HEK293 (cell line): ENCODE measurements at regions not wholly inside any gene's neighbourhood (a gene's known extent, or its start where the extent isn't known, plus 50 kb on each side); places are given as distances from the start of the nearest gene placed in this dataset.

ENCODE experiments used
- CTCF ChIA-PET: fragments of 350-600 bp; formaldehyde crosslinking; extraction: SDS; loops from one replicate; lab custom pipeline; 2021; ENCODE audit warnings: antibody characterized with exemption; lab: Yijun Ruan, JAX
- POLR2A ChIA-PET: fragments of 300-600 bp; formaldehyde crosslinking; extraction: SDS; loops from one replicate; lab custom pipeline; 2020; ENCODE audit warnings: antibody characterized with exemption, inconsistent platforms; lab: Yijun Ruan, JAX
- H3K27ac ChIP-seq: fragments of 200-500 bp; sonication (Bioruptor generic); 2 replicates; pipeline ENCODE4 v1.5.1; 2014; ENCODE audit warnings: low read depth, low read length, control low read depth, inconsistent platforms; ENCODE audit errors: extremely low read depth
- H3K36me3 ChIP-seq, 2 experiments: fragments of 200-500 bp in 1 of 2; sonication (Bioruptor generic) in 1 of 2; 1 replicate in 1 of 2; 2 replicates in 1 of 2; pipeline ENCODE4 v1.5.1; 2014 to 2017; ENCODE audit warnings: inconsistent platforms in 2 of 2, low read length in 2 of 2; ENCODE audit not compliant: control insufficient read depth in 2 of 2, insufficient read depth in 1 of 2
- H3K4me1 ChIP-seq: fragments of 200-500 bp; sonication (Bioruptor generic); 2 replicates; pipeline ENCODE4 v1.5.1; 2014; ENCODE audit warnings: mild to moderate bottlenecking, low read length, inconsistent platforms; ENCODE audit not compliant: control insufficient read depth, insufficient read depth
- H3K4me3 ChIP-seq: 2 replicates; pipeline ENCODE4 v1.5.1; 2011; ENCODE audit warnings: low read depth, mild to moderate bottlenecking, control low read depth, low read length, moderate library complexity
- H3K9me3 ChIP-seq: fragments of 200-500 bp; sonication (Bioruptor generic); 2 replicates; pipeline ENCODE4 v1.5.1; 2014; ENCODE audit warnings: low read depth, low read length, inconsistent platforms; ENCODE audit not compliant: control insufficient read depth, insufficient read depth
- CTCF ChIP-seq: fragments of 450-650 bp; formaldehyde crosslinking; IDR thresholded peaks from 2 replicates; pipeline ENCODE4 v1.5.1; 2016; ENCODE audit warnings: missing biosample characterization, missing genetic modification characterization
- GLI4 ChIP-seq: fragments of 450-650 bp; formaldehyde crosslinking; IDR thresholded peaks from 2 replicates; pipeline ENCODE4 v1.5.1; 2016; ENCODE audit warnings: missing biosample characterization, missing genetic modification characterization
- GLIS2 ChIP-seq: fragments of 450-650 bp; formaldehyde crosslinking; IDR thresholded peaks from 2 replicates; pipeline ENCODE4 v1.5.1; 2016; ENCODE audit warnings: missing biosample characterization, missing genetic modification characterization
- INSM2 ChIP-seq: fragments of 450-650 bp; formaldehyde crosslinking; IDR thresholded peaks from 2 replicates; pipeline ENCODE4 v1.5.1; 2016; ENCODE audit warnings: missing biosample characterization, missing genetic modification characterization
- MYNN ChIP-seq: fragments of 450-650 bp; formaldehyde crosslinking; IDR thresholded peaks from 2 replicates; pipeline ENCODE4 v1.5.1; 2016; ENCODE audit warnings: missing biosample characterization, missing genetic modification characterization, borderline replicate concordance
- SCRT1 ChIP-seq: fragments of 450-650 bp; formaldehyde crosslinking; IDR thresholded peaks from 2 replicates; pipeline ENCODE4 v1.5.1; 2016; ENCODE audit warnings: missing biosample characterization, missing genetic modification characterization, borderline replicate concordance
- SP3 ChIP-seq: fragments of 450-650 bp; formaldehyde crosslinking; IDR thresholded peaks from 2 replicates; pipeline ENCODE4 v1.5.1; 2016; ENCODE audit warnings: missing biosample characterization, missing genetic modification characterization
- TRIM28 ChIP-seq: IDR thresholded peaks from 2 replicates; pipeline ENCODE4 v1.6.1; 2011; ENCODE audit warnings: low read length, control low read depth, borderline replicate concordance
- ZBTB20 ChIP-seq: fragments of 450-650 bp; formaldehyde crosslinking; IDR thresholded peaks from 2 replicates; pipeline ENCODE4 v1.5.1; 2016; ENCODE audit warnings: missing biosample characterization, missing genetic modification characterization
- ZBTB44 ChIP-seq: fragments of 450-650 bp; IDR thresholded peaks from 2 replicates; pipeline ENCODE4 v1.5.1; 2018; ENCODE audit warnings: missing biosample characterization, mild to moderate bottlenecking, missing genetic modification characterization
- ZNF133 ChIP-seq: fragments of 450-650 bp; formaldehyde crosslinking; IDR thresholded peaks from 2 replicates; pipeline ENCODE4 v1.5.1; 2016; ENCODE audit warnings: missing biosample characterization, missing genetic modification characterization
- ZNF169 ChIP-seq: fragments of 450-650 bp; formaldehyde crosslinking; IDR thresholded peaks from 2 replicates; pipeline ENCODE4 v1.5.1; 2016; ENCODE audit warnings: missing biosample characterization, missing genetic modification characterization
- ZNF175 ChIP-seq: fragments of 450-650 bp; formaldehyde crosslinking; IDR thresholded peaks from 2 replicates; pipeline ENCODE4 v1.5.1; 2016; ENCODE audit warnings: missing biosample characterization, missing genetic modification characterization
- ZNF19 ChIP-seq: fragments of 450-650 bp; formaldehyde crosslinking; IDR thresholded peaks from 2 replicates; pipeline ENCODE4; 2016; ENCODE audit warnings: missing biosample characterization, missing genetic modification characterization, low read depth
- ZNF248 ChIP-seq: fragments of 450-650 bp; formaldehyde crosslinking; IDR thresholded peaks from 2 replicates; pipeline ENCODE4 v1.5.1; 2017; ENCODE audit warnings: missing biosample characterization, missing genetic modification characterization
- ZNF311 ChIP-seq: fragments of 450-650 bp; formaldehyde crosslinking; IDR thresholded peaks from 2 replicates; pipeline ENCODE4 v1.5.1; 2017; ENCODE audit warnings: missing biosample characterization, missing genetic modification characterization, borderline replicate concordance
- ZNF394 ChIP-seq: fragments of 450-650 bp; formaldehyde crosslinking; IDR thresholded peaks from 2 replicates; pipeline ENCODE4 v1.5.1; 2016; ENCODE audit warnings: missing biosample characterization, missing genetic modification characterization, mild to moderate bottlenecking, moderate library complexity, borderline replicate concordance
- ZNF510 ChIP-seq: fragments of 450-650 bp; formaldehyde crosslinking; IDR thresholded peaks from 2 replicates; pipeline ENCODE4 v1.5.1; 2018; ENCODE audit warnings: mild to moderate bottlenecking, missing genetic modification characterization, missing biosample characterization; ENCODE audit not compliant: insufficient replicate concordance
- ZNF529 ChIP-seq: fragments of 450-650 bp; formaldehyde crosslinking; IDR thresholded peaks from 2 replicates; pipeline ENCODE4 v1.5.1; 2017; ENCODE audit warnings: missing genetic modification characterization, missing biosample characterization; ENCODE audit not compliant: insufficient replicate concordance
- ZNF548 ChIP-seq: fragments of 450-650 bp; formaldehyde crosslinking; IDR thresholded peaks from 2 replicates; pipeline ENCODE4 v1.5.1; 2016; ENCODE audit warnings: missing biosample characterization, missing genetic modification characterization
- ZNF621 ChIP-seq: fragments of 450-650 bp; formaldehyde crosslinking; IDR thresholded peaks from 2 replicates; pipeline ENCODE4 v1.5.1; 2017; ENCODE audit warnings: missing biosample characterization, missing genetic modification characterization
- ZNF654 ChIP-seq: fragments of 450-650 bp; formaldehyde crosslinking; IDR thresholded peaks from 2 replicates; pipeline ENCODE4 v1.5.1; 2016; ENCODE audit warnings: low read depth, missing biosample characterization, missing genetic modification characterization
- ZNF707 ChIP-seq: fragments of 450-650 bp; formaldehyde crosslinking; IDR thresholded peaks from 2 replicates; pipeline ENCODE4 v1.5.1; 2016; ENCODE audit warnings: missing biosample characterization, missing genetic modification characterization

GRCh38 chr6:91278416-91278815 is 691.5 kb upstream of the MAP3K7 start:
- CTCF ChIA-PET, result interaction anchor here (1.4 to 2.4 kb wide), 2 partner anchors 9 to 197 kb away, joined by 3 to 5 read pairs; no protein-coding TSS in a partner anchor
- no peak overlapping the region for H3K27ac ChIP-seq
- no peaks in the 10 kb centered on the region for H3K36me3 ChIP-seq
- no peak overlapping the region for H3K4me3 ChIP-seq
- TF ChIP-seq ZNF529 (tag by site-specific recombination), result no peak
- no peak for TF ChIP-seq ZNF621 (tag by site-specific recombination)
- TF ChIP-seq ZNF133, result no peak
- TF ChIP-seq ZNF707, result no peak
- no peak for TF ChIP-seq ZNF510 (tag by site-specific recombination)
- TF ChIP-seq GLI4, result no peak
- TF ChIP-seq ZBTB44, result no peak
- TF ChIP-seq, all 188 proteins: peak for 0
- H3K9me3 ChIP-seq, result no peaks in the 10 kb centered on the region
- POLR2A ChIA-PET, result no interaction called here
- H3K4me1 ChIP-seq, result no peaks in the 10 kb centered on the region

GRCh38 chr6:91276315-91276714 is 689.4 kb upstream of the MAP3K7 start:
- CTCF ChIA-PET, result interaction anchor here (0.6 to 1.3 kb wide), 10 partner anchors 12 to 1310 kb away, joined by 3 to 9 read pairs (median 4); no protein-coding TSS in a partner anchor
- POLR2A ChIA-PET, result no interaction called here

More at GRCh38 chr6:91276315-91276714, 689.4 kb upstream of the MAP3K7 start:
- no peak overlapping the region for H3K27ac ChIP-seq
- TF ChIP-seq ZNF394 (tag by site-specific recombination) (no peak), ZNF654 (tag by site-specific recombination) (peak; percentile 32), ZNF311 (no peak), SCRT1 (no peak), ZBTB20 (no peak), ZNF169 (tag by site-specific recombination) (no peak), TRIM28 (no peak), ZNF248 (tag by site-specific recombination) (no peak), ZNF19 (tag by site-specific recombination) (no peak), CTCF (peak; percentile 29; the same call in 1 of the 2 replicates), ZNF510 (tag by site-specific recombination) (no peak), ZNF548 (no peak), ZNF175 (no peak), GLIS2 (tag by site-specific recombination) (no peak), SP3 (tag by site-specific recombination) (no peak), INSM2 (tag by site-specific recombination) (no peak), MYNN (no peak)
- H3K4me3 ChIP-seq, result no peak overlapping the region
- no peaks in the 10 kb centered on the region for H3K9me3 ChIP-seq
- H3K36me3 ChIP-seq, result no peaks in the 10 kb centered on the region
- no peaks in the 10 kb centered on the region for H3K4me1 ChIP-seq
